ENCODE measurements at regions not wholly inside any gene's neighbourhood (a gene's known extent, or its start where the extent isn't known, plus 50 kb on each side); places are given as distances from the start of the nearest gene placed in this dataset.

GRCh38 chr5:158063052-158063451, 204.1 kb upstream of the CLINT1 start:
- TF ChIP-seq EZH2 (IDR thresholded peaks at IDR 0.05; ENCODE audit: low read length) (no peak), CTCF (optimal IDR thresholded peaks at IDR 0.05 in 1 of 3, IDR thresholded peaks at IDR 0.05 in 1 of 3, conservative IDR thresholded peaks at IDR 0.05 in 1 of 3; ENCODE audit: extremely low read depth in 1 of 3, insufficient read depth in 2 of 3, low read length in 3 of 3) (no peak)
- Histone ChIP-seq H3K9me1 (ENCODE audit: control insufficient read depth, extremely low read depth, insufficient read depth, low read length) (no peaks in the 10 kb centered on the region), H3K4me2 (ENCODE audit: control insufficient read depth, extremely low read depth, insufficient read depth, low read depth, low read length) (no peak overlapping the region), H4K20me1 (ENCODE audit: control insufficient read depth, extremely low read depth, insufficient read depth, low read length) (no peaks in the 10 kb centered on the region), H3K4me1 (ENCODE audit: control insufficient read depth, extremely low read depth, insufficient read depth, low read length) (peaks cover 17% of the 10 kb centered on the region), H3K27me3 (ENCODE audit: control insufficient read depth, extremely low read depth, insufficient read depth, low read length) (no peaks in the 10 kb centered on the region), H3K4me3 (ENCODE audit: control insufficient read depth in 2 of 3, extremely low read depth in 1 of 3, insufficient read depth in 2 of 3, low read depth in 1 of 3, low read length in 3 of 3) (no peak overlapping the region), H3K27ac (ENCODE audit: control insufficient read depth, insufficient read depth, low read length) (no peak overlapping the region), H3K36me3 (ENCODE audit: control insufficient read depth in 2 of 2, extremely low read depth in 1 of 2, insufficient read depth in 2 of 2, low read length in 2 of 2) (no peaks in the 10 kb centered on the region), H3K79me2 (ENCODE audit: control insufficient read depth, insufficient read depth, low read length) (no peaks in the 10 kb centered on the region), H3K9ac (ENCODE audit: control insufficient read depth, extremely low read depth, insufficient read depth, low read length) (no peak overlapping the region), H2AFZ (ENCODE audit: control insufficient read depth, low read length) (no peak overlapping the region), H3K9me3 (ENCODE audit: control insufficient read depth, low read depth, low read length) (no peaks in the 10 kb centered on the region)
- DNase-seq (ENCODE audit: low read depth, low spot score) (no peak), FAIRE-seq (no peak)
- dilution Hi-C loops (cut with MboI; ENCODE audit: extremely low pct_ligation_motif_present, low sequenced_read_pairs), result no loop called here

GRCh38 chr5:158061451-158061850, 202.5 kb upstream of the CLINT1 start:
- Histone ChIP-seq H3K4me1 (ENCODE audit: control insufficient read depth, extremely low read depth, insufficient read depth, low read length) (peaks cover 33% of the 10 kb centered on the region), H3K9me1 (ENCODE audit: control insufficient read depth, extremely low read depth, insufficient read depth, low read length) (no peaks in the 10 kb centered on the region), H3K9ac (ENCODE audit: control insufficient read depth, extremely low read depth, insufficient read depth, low read length) (no peak overlapping the region), H4K20me1 (ENCODE audit: control insufficient read depth, extremely low read depth, insufficient read depth, low read length) (no peaks in the 10 kb centered on the region), H2AFZ (ENCODE audit: control insufficient read depth, low read length) (no peak overlapping the region), H3K4me2 (ENCODE audit: control insufficient read depth, extremely low read depth, insufficient read depth, low read depth, low read length) (no peak overlapping the region), H3K79me2 (ENCODE audit: control insufficient read depth, insufficient read depth, low read length) (no peaks in the 10 kb centered on the region), H3K27me3 (ENCODE audit: control insufficient read depth, extremely low read depth, insufficient read depth, low read length) (no peaks in the 10 kb centered on the region), H3K36me3 (ENCODE audit: control insufficient read depth in 2 of 2, extremely low read depth in 1 of 2, insufficient read depth in 2 of 2, low read length in 2 of 2) (no peaks in the 10 kb centered on the region), H3K4me3 (ENCODE audit: control insufficient read depth in 2 of 3, extremely low read depth in 1 of 3, insufficient read depth in 2 of 3, low read depth in 1 of 3, low read length in 3 of 3) (no peak overlapping the region), H3K9me3 (ENCODE audit: control insufficient read depth, low read depth, low read length) (no peaks in the 10 kb centered on the region), H3K27ac (ENCODE audit: control insufficient read depth, insufficient read depth, low read length) (no peak overlapping the region)
- DNase-seq (ENCODE audit: low read depth, low spot score), result no peak
- TF ChIP-seq EZH2 (IDR thresholded peaks at IDR 0.05; ENCODE audit: low read length) (no peak), CTCF (optimal IDR thresholded peaks at IDR 0.05 in 1 of 3, IDR thresholded peaks at IDR 0.05 in 1 of 3, conservative IDR thresholded peaks at IDR 0.05 in 1 of 3; ENCODE audit: extremely low read depth in 1 of 3, insufficient read depth in 2 of 3, low read length in 3 of 3) (no peak)
- dilution Hi-C loops (cut with MboI; ENCODE audit: extremely low pct_ligation_motif_present, low sequenced_read_pairs), result no loop called here
- FAIRE-seq, result no peak

Data from keratinocyte (primary cell).